ENCODE measurements at regions not wholly inside any gene's neighbourhood (a gene's known extent, or its start where the extent isn't known, plus 50 kb on each side); places are given as distances from the start of the nearest gene placed in this dataset.

- no peak overlapping the region for H3K4me3 ChIP-seq (ENCODE audit: extremely low read depth in 1 of 4, insufficient read depth in 2 of 4, low read depth in 3 of 4, low read length in 4 of 4)
- H3K27me3 ChIP-seq (replicated peaks in 1 of 4; ENCODE audit: control insufficient read depth in 3 of 4, extremely low read depth in 1 of 4, insufficient read depth in 3 of 4, low read length in 3 of 4), result no peaks in the 10 kb centered on the region
- FAIRE-seq (no peak), DNase-seq (ENCODE audit: low read depth in 1 of 2, low spot score in 2 of 2) (no peak)
- CTCF ChIA-PET (ENCODE audit: partially characterized antibody), result interaction anchor here (0.6 to 1.1 kb wide), 3 partner anchors 10 to 31 kb away, joined by 3 to 4 read pairs (median 3); no protein-coding TSS in a partner anchor
- H3K4me1 ChIP-seq (replicated peaks in 1 of 4; ENCODE audit: control insufficient read depth in 3 of 4, insufficient read depth in 4 of 4, low read length in 3 of 4), result peaks cover 0 to 11% (median under 1%) of the 10 kb centered on the region in 4 experiments; a peak in 3 of 7 replicates
- no peaks in the 10 kb centered on the region for H3K23me2 ChIP-seq (ENCODE audit: low read depth, low read length)
- POLR2A ChIA-PET (ENCODE audit: partially characterized antibody), result no interaction called here
- no peak overlapping the region for H2BK15ac ChIP-seq (ENCODE audit: low read length)
- H2BK20ac ChIP-seq (ENCODE audit: low read length), result no peak overlapping the region; the same call in 1 of the 2 replicates
- H3K79me1 ChIP-seq (ENCODE audit: low read depth, low read length), result no peaks in the 10 kb centered on the region
- no peak overlapping the region for H3K27ac ChIP-seq (ENCODE audit: low read depth, low read length)
- H3K14ac ChIP-seq (ENCODE audit: insufficient read length), result no peak overlapping the region
- H3K18ac ChIP-seq (ENCODE audit: extremely low read depth, low read length), result no peak overlapping the region
- no peak overlapping the region for H2AFZ ChIP-seq (ENCODE audit: low read length)
- H4K20me1 ChIP-seq (replicated peaks in 1 of 2; ENCODE audit: control insufficient read depth in 1 of 2, insufficient read depth in 2 of 2, low read length in 2 of 2), result no peaks in the 10 kb centered on the region
- H4K8ac ChIP-seq (ENCODE audit: extremely low read depth, insufficient read depth, low read length), result no peak overlapping the region
- 90% methylated on average over 2 of the region's 4 CpGs; no CpG with 5 or more reads in 1 of the 2 experiments for WGBS, 2 experiments (ENCODE audit: extremely low coverage in 1 of 2, insufficient coverage in 1 of 2, insufficient read length in 1 of 2, insufficient replicate concordance in 2 of 2, low coverage in 1 of 2, low lambda C conversion rate in 2 of 2, missing lambda C conversion rate in 1 of 2)
- H3K79me2 ChIP-seq (ENCODE audit: control insufficient read depth in 1 of 2, insufficient read depth in 2 of 2, low read length in 2 of 2), result no peaks in the 10 kb centered on the region
- H2BK12ac ChIP-seq (ENCODE audit: low read depth, low read length), result no peak overlapping the region
- no peak overlapping the region for H3K4ac ChIP-seq (replicated peaks; ENCODE audit: insufficient read length, low read depth, low read length)
- H2BK5ac ChIP-seq (ENCODE audit: low read depth, low read length), result no peak overlapping the region
- no peak overlapping the region for H3K23ac ChIP-seq (ENCODE audit: insufficient read length)
- H3K36me3 ChIP-seq (ENCODE audit: control insufficient read depth in 2 of 4, insufficient read depth in 4 of 4, low read length in 3 of 4), result no peaks in the 10 kb centered on the region
- H2AK5ac ChIP-seq (ENCODE audit: low read depth, low read length), result no peak overlapping the region
- no peak overlapping the region for H3K4me2 ChIP-seq (ENCODE audit: insufficient read depth in 1 of 2, low read depth in 2 of 2, low read length in 2 of 2)
- no peak overlapping the region for H2BK120ac ChIP-seq (replicated peaks; ENCODE audit: low read depth, low read length)
- H3K9me3 ChIP-seq (ENCODE audit: insufficient read depth in 2 of 2, low read depth in 1 of 2, low read length in 1 of 2), result peaks cover 0 to 9% of the 10 kb centered on the region in 2 experiments; a peak in 1 of 4 replicates
- no peak overlapping the region for H3K9ac ChIP-seq (replicated peaks in 1 of 4; ENCODE audit: extremely low read depth in 1 of 4, low read depth in 3 of 4, low read length in 3 of 4)
- no peak overlapping the region for H3K56ac ChIP-seq (replicated peaks; ENCODE audit: insufficient read length, low read depth, low read length)
- no peak overlapping the region for H4K91ac ChIP-seq (replicated peaks; ENCODE audit: insufficient read length, low read length)
- H4K5ac ChIP-seq (ENCODE audit: insufficient read length, low read depth, low read length), result no peak overlapping the region
- TF ChIP-seq RNF2 (IDR thresholded peaks at IDR 0.05; ENCODE audit: borderline replicate concordance, low read depth, low read length, missing control alignments, poor library complexity, severe bottlenecking) (no peak), JUN (IDR thresholded peaks at IDR 0.05; ENCODE audit: low read depth, low read length) (no peak), CHD1 (IDR thresholded peaks at IDR 0.05; ENCODE audit: low read depth, low read length) (no peak), EZH2 (IDR thresholded peaks at IDR 0.05; ENCODE audit: low read depth, low read length, severe bottlenecking) (no peak), KDM4A (IDR thresholded peaks at IDR 0.05; ENCODE audit: low read depth, low read length, severe bottlenecking) (no peak), BACH1 (IDR thresholded peaks at IDR 0.05; ENCODE audit: low read length) (no peak), GABPA (IDR thresholded peaks at IDR 0.05; ENCODE audit: borderline replicate concordance, insufficient read depth, low read length) (no peak), ASH2L (IDR thresholded peaks at IDR 0.05; ENCODE audit: low read length) (no peak), HDAC2 (IDR thresholded peaks at IDR 0.05; ENCODE audit: borderline replicate concordance in 1 of 2, low read depth in 2 of 2, low read length in 2 of 2) (no peak), CREB1 (IDR thresholded peaks at IDR 0.05) (no peak), BRCA1 (IDR thresholded peaks at IDR 0.05; ENCODE audit: low read depth, low read length) (no peak), KDM5A (IDR thresholded peaks at IDR 0.05; ENCODE audit: low read length) (no peak), POLR2A (IDR thresholded peaks at IDR 0.05; ENCODE audit: control extremely low read depth in 1 of 2, low read depth in 2 of 2, low read length in 2 of 2) (no peak), SRF (IDR thresholded peaks at IDR 0.05; ENCODE audit: low read depth, low read length) (no peak)
- TF ChIP-seq, protein P1, sequence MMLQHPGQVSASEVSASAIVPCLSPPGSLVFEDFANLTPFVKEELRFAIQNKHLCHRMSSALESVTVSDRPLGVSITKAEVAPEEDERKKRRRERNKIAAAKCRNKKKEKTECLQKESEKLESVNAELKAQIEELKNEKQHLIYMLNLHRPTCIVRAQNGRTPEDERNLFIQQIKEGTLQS (IDR thresholded peaks at IDR 0.05; ENCODE audit: insufficient read depth, low read depth, low read length), result no peak
These were observed 56.8 kb upstream of the WDR11 start for GRCh38 chr10:120794390-120794789.

All from H1 (cell line).